Activated CD4-positive, CD25-positive, alpha-beta regulatory T cell treated with anti-CD3 and anti-CD28 coated beads, Interleukin-2, amount 50 U/mL, for 16 hours (primary cell): ENCODE measurements at regions not wholly inside any gene's neighbourhood (a gene's known extent, or its start where the extent isn't known, plus 50 kb on each side); places are given as distances from the start of the nearest gene placed in this dataset.
"Not testable (repeated sequence)": the region's sequence is repeated elsewhere in the genome, so short reads cannot be mapped to it uniquely, and the experiment has no call there.

Source experiments
- DNase-seq: peaks from one replicate; pipeline ENCODE4 v3.0.0-alpha.2; 2020; ENCODE audit warnings: low read depth, low spot score

GRCh38 chrX:121853762-121854613 lies 806.6 kb downstream of the GLUD2 start:
- DNase-seq: no peak

- no peak for DNase-seq
These were observed 807.2 kb downstream of the GLUD2 start for GRCh38 chrX:121854614-121854911.

- no peak for DNase-seq
These were observed 811.6 kb downstream of the GLUD2 start for GRCh38 chrX:121858867-121859647.

- DNase-seq: no peak
These were observed 816.6 kb downstream of the GLUD2 start for GRCh38 chrX:121863976-121864375.

GRCh38 chrX:121864561-121864960 lies 817.2 kb downstream of the GLUD2 start:
- no peak for DNase-seq

- no peak for DNase-seq
These were observed 822.6 kb downstream of the GLUD2 start for GRCh38 chrX:121869876-121870477.

- no peak for DNase-seq
These were observed 823.7 kb downstream of the GLUD2 start for GRCh38 chrX:121871122-121871521.

- DNase-seq: no peak
These were observed 828.9 kb downstream of the GLUD2 start for GRCh38 chrX:121876305-121876704.

- DNase-seq: not testable (repeated sequence)
These were observed 829.9 kb downstream of the GLUD2 start for GRCh38 chrX:121877337-121877736.

- DNase-seq: no peak
These were observed 839.1 kb downstream of the GLUD2 start for GRCh38 chrX:121886557-121886956.

GRCh38 chrX:121894756-121895155 lies 847.3 kb downstream of the GLUD2 start:
- no peak for DNase-seq

GRCh38 chrX:121902463-121902862 lies 855.1 kb downstream of the GLUD2 start:
- DNase-seq: no peak

- no peak for DNase-seq
These were observed 856.6 kb downstream of the GLUD2 start for GRCh38 chrX:121903961-121904360.

- no peak for DNase-seq
These were observed 873.8 kb downstream of the GLUD2 start for GRCh38 chrX:121921258-121921657.

GRCh38 chrX:121931567-121931966 lies 884.2 kb downstream of the GLUD2 start:
- DNase-seq: no peak

GRCh38 chrX:121932688-121933087 lies 885.3 kb downstream of the GLUD2 start:
- DNase-seq: no peak

- DNase-seq: no peak
These were observed 901.8 kb downstream of the GLUD2 start for GRCh38 chrX:121949041-121949760.

- no peak for DNase-seq
These were observed 911.5 kb downstream of the GLUD2 start for GRCh38 chrX:121958886-121959285.

GRCh38 chrX:121975671-121976070 lies 928.3 kb downstream of the GLUD2 start:
- no peak for DNase-seq

- no peak for DNase-seq
These were observed 939.8 kb downstream of the GLUD2 start for GRCh38 chrX:121987163-121987562.

GRCh38 chrX:121987835-121988234 lies 940.4 kb downstream of the GLUD2 start:
- DNase-seq: no peak

GRCh38 chrX:122004127-122004526 lies 956.7 kb downstream of the GLUD2 start:
- DNase-seq: no peak
